Glutamatergic neuron (in vitro differentiated cells): ENCODE measurements at regions not wholly inside any gene's neighbourhood (a gene's known extent, or its start where the extent isn't known, plus 50 kb on each side); places are given as distances from the start of the nearest gene placed in this dataset.

ENCODE experiments used
- DNase-seq: peaks from one replicate; pipeline ENCODE4 v3.0.0; 2022
- H3K27ac Mint-ChIP-seq: one replicate; pipeline ENCODE4 v1.8.0; 2020; ENCODE audit warnings: mild to moderate bottlenecking, mixed read lengths, inconsistent platforms; ENCODE audit not compliant: unreplicated experiment
- H3K27me3 Mint-ChIP-seq: one replicate; pipeline ENCODE4 v1.8.0; 2020; ENCODE audit warnings: mild to moderate bottlenecking, moderate library complexity, mixed read lengths, inconsistent platforms; ENCODE audit not compliant: unreplicated experiment
- H3K36me3 Mint-ChIP-seq: one replicate; pipeline ENCODE4 v1.8.0; 2020; ENCODE audit warnings: mild to moderate bottlenecking, mixed read lengths, inconsistent platforms; ENCODE audit not compliant: unreplicated experiment
- H3K4me1 Mint-ChIP-seq: one replicate; pipeline ENCODE4 v1.8.0; 2020; ENCODE audit warnings: mild to moderate bottlenecking, low read depth, mixed read lengths, inconsistent platforms; ENCODE audit not compliant: unreplicated experiment
- H3K4me3 Mint-ChIP-seq: one replicate; pipeline ENCODE4 v1.8.0; 2020; ENCODE audit warnings: mild to moderate bottlenecking, mixed read lengths, inconsistent platforms; ENCODE audit not compliant: unreplicated experiment
- H3K9me3 Mint-ChIP-seq: one replicate; pipeline ENCODE4 v1.8.0; 2020; ENCODE audit warnings: mild to moderate bottlenecking, moderate library complexity, mixed read lengths, inconsistent platforms; ENCODE audit not compliant: unreplicated experiment
- CTCF ChIP-seq: fragments of 200-600 bp; sonication (generic); IDR thresholded peaks from one replicate; pipeline ENCODE4 v1.5.0; 2021; ENCODE audit not compliant: partially characterized antibody, unreplicated experiment

GRCh38 chr13:75231235-75231634 lies 250.7 kb downstream of the TBC1D4 start:
- H3K27ac Mint-ChIP-seq, result no peak overlapping the region

GRCh38 chr13:75226733-75227435 lies 255.1 kb downstream of the TBC1D4 start:
- Mint-ChIP-seq H3K36me3 (peaks cover under 1% of the 10 kb centered on the region), H3K27me3 (no peaks in the 10 kb centered on the region), H3K4me3 (no peak overlapping the region), H3K9me3 (peaks cover 4% of the 10 kb centered on the region), H3K27ac (no peak overlapping the region), H3K4me1 (peaks cover 13% of the 10 kb centered on the region)
- DNase-seq, result no peak
- no peak for TF ChIP-seq CTCF

More at GRCh38 chr13:75231235-75231634, 250.7 kb downstream of the TBC1D4 start:
- Mint-ChIP-seq H3K9me3 (no peaks in the 10 kb centered on the region), H3K27me3 (no peaks in the 10 kb centered on the region), H3K4me1 (no peaks in the 10 kb centered on the region), H3K36me3 (no peaks in the 10 kb centered on the region), H3K4me3 (no peak overlapping the region)
- DNase-seq, result no peak
- no peak for TF ChIP-seq CTCF

GRCh38 chr13:75226092-75226491 lies 255.9 kb downstream of the TBC1D4 start:
- no peak for TF ChIP-seq CTCF
- peaks cover 13% of the 10 kb centered on the region for H3K4me1 Mint-ChIP-seq
- H3K27me3 Mint-ChIP-seq, result no peaks in the 10 kb centered on the region
- DNase-seq, result no peak
- peaks cover 5% of the 10 kb centered on the region for H3K36me3 Mint-ChIP-seq
- H3K9me3 Mint-ChIP-seq, result peaks cover 4% of the 10 kb centered on the region
- H3K4me3 Mint-ChIP-seq, result no peak overlapping the region
- no peak overlapping the region for H3K27ac Mint-ChIP-seq

GRCh38 chr13:75225288-75226032 lies 256.5 kb downstream of the TBC1D4 start:
- DNase-seq, result no peak
- H3K9me3 Mint-ChIP-seq, result peaks cover 5% of the 10 kb centered on the region
- peaks cover 5% of the 10 kb centered on the region for H3K36me3 Mint-ChIP-seq
- peaks cover 13% of the 10 kb centered on the region for H3K4me1 Mint-ChIP-seq
- H3K27me3 Mint-ChIP-seq, result no peaks in the 10 kb centered on the region
- TF ChIP-seq CTCF, result no peak
- H3K4me3 Mint-ChIP-seq, result no peak overlapping the region
- no peak overlapping the region for H3K27ac Mint-ChIP-seq
